Activated naive CD4-positive, alpha-beta T cell treated with anti-CD3 and anti-CD28 coated beads, Interleukin-2, amount 50 U/mL, for 24 hours (primary cell): ENCODE measurements at regions not wholly inside any gene's neighbourhood (a gene's known extent, or its start where the extent isn't known, plus 50 kb on each side); places are given as distances from the start of the nearest gene placed in this dataset.

ENCODE experiments used
- H3K27ac Mint-ChIP-seq: one replicate; pipeline ENCODE4 v1.8.0; 2021; ENCODE audit warnings: mild to moderate bottlenecking, mixed read lengths
- H3K27me3 Mint-ChIP-seq: one replicate; pipeline ENCODE4 v1.8.0; 2021; ENCODE audit warnings: mixed read lengths
- H3K36me3 Mint-ChIP-seq: one replicate; pipeline ENCODE4 v1.8.0; 2021; ENCODE audit warnings: mixed read lengths
- H3K4me1 Mint-ChIP-seq: one replicate; pipeline ENCODE4 v1.8.0; 2021; ENCODE audit warnings: mixed read lengths
- H3K4me3 Mint-ChIP-seq: one replicate; pipeline ENCODE4 v1.8.0; 2021; ENCODE audit warnings: mild to moderate bottlenecking, mixed read lengths
- H3K9me3 Mint-ChIP-seq: one replicate; pipeline ENCODE4 v1.8.0; 2021; ENCODE audit warnings: mixed read lengths

GRCh38 chr16:65796481-65796880 lies 570.0 kb upstream of the CDH5 start:
- H3K27me3 Mint-ChIP-seq = peaks cover 3% of the 10 kb centered on the region
- no peaks in the 10 kb centered on the region for H3K9me3 Mint-ChIP-seq
- no peak overlapping the region for H3K4me3 Mint-ChIP-seq
- H3K36me3 Mint-ChIP-seq = no peaks in the 10 kb centered on the region
- H3K4me1 Mint-ChIP-seq = no peaks in the 10 kb centered on the region
- no peak overlapping the region for H3K27ac Mint-ChIP-seq

GRCh38 chr16:65794973-65795372 lies 571.5 kb upstream of the CDH5 start:
- no peak overlapping the region for H3K27ac Mint-ChIP-seq
- peaks cover 3% of the 10 kb centered on the region for H3K27me3 Mint-ChIP-seq
- H3K4me1 Mint-ChIP-seq = no peaks in the 10 kb centered on the region
- no peaks in the 10 kb centered on the region for H3K36me3 Mint-ChIP-seq
- no peak overlapping the region for H3K4me3 Mint-ChIP-seq
- no peaks in the 10 kb centered on the region for H3K9me3 Mint-ChIP-seq

DNA sequence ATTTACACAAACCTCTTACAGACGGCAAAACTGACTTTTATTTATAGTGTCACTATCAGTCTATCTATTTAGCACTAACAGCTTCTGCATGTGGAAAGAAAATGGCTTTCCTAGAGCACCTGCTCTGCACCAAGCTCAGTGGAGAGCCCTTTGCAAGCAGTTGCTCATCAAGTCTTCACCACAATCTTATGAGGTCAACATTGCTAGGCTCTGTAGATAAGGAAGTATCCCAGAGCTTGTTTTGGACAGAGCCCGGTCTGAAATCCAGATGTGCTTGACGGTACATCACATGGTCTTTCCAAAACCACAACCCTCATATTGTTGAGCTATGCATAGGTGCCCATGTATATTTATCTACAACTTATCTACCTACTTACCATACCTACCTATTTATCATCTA lies 572.7 kb upstream of the CDH5 start:
- Mint-ChIP-seq H3K4me3 (no peak overlapping the region), H3K27me3 (peaks cover 3% of the 10 kb centered on the region), H3K4me1 (no peaks in the 10 kb centered on the region), H3K27ac (no peak overlapping the region), H3K36me3 (no peaks in the 10 kb centered on the region), H3K9me3 (no peaks in the 10 kb centered on the region)

GRCh38 chr16:65790768-65791167 lies 575.7 kb upstream of the CDH5 start:
- Mint-ChIP-seq H3K4me3 (no peak overlapping the region), H3K36me3 (no peaks in the 10 kb centered on the region), H3K9me3 (no peaks in the 10 kb centered on the region), H3K27me3 (no peaks in the 10 kb centered on the region), H3K27ac (no peak overlapping the region), H3K4me1 (no peaks in the 10 kb centered on the region)

DNA sequence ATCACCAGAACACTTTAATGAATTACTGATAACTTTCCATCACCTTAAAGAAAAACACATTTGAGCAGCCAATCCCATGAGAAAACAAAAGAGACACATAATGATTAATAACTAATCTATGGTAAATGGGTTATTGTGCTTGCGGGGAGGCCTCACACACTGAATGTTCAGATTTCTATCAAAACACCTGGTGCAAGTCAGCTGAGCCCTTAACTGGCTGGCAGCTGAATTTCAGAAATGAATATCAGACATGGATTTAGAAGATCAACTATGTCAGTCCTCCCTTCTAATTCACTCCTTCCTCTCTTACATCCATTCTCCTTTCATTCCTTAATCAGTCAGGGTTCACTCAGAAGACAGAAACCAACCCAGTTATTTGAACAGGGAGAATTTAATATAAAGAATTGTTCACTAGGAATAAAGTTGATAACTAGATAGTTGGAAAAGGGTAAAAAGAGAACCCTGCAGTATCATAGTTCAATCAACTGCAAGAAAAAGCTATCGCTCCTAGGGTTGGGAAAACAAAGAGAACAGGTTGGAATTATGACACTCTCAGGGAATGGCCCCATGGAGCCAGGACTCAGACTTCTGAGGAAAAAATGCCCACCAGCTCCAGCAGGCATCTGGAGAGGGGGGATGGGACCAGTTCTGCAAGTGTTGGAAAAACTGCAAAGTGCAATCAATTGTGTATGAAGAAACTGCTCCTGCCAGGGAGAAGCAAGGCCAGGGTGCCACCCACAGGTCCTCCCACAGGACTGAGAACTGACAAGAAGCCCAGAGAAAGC lies 577.1 kb upstream of the CDH5 start:
- Mint-ChIP-seq H3K36me3 (no peaks in the 10 kb centered on the region), H3K4me1 (no peaks in the 10 kb centered on the region), H3K27ac (no peak overlapping the region), H3K4me3 (no peak overlapping the region), H3K27me3 (no peaks in the 10 kb centered on the region), H3K9me3 (no peaks in the 10 kb centered on the region)

DNA sequence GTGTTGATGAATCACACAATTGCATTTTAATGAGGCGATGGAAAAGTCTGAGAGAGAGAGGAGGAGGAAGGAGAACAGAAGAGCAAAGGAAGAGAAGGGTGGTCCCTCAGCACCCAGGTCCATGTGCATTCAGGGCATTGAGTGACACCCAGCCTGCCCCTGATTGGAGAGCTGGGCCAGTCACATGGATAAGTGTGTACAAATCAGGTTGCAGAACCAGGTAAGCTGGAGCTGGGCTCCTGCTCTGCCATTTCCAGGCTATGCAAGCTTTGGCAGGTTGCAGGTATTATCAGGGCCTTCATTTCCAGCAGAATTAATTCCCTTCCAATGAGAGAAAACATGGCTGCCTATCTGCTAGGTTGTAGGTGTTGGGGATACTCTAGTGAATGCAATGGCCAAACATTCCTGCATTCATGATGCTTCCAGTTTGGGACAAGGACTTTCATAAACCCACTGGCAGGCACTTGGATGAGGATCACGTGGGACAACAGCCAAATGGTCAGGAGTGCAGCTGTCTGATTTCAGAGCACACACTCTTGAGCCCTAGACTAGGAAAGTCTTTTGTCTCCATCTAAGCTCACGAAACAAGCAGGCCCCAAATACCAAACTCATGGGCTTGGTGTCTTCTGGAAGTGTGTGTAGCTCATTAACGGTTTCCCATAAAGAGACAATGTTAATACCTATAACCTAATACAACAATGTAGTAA lies 577.9 kb upstream of the CDH5 start:
- no peak overlapping the region for H3K27ac Mint-ChIP-seq
- H3K9me3 Mint-ChIP-seq = no peaks in the 10 kb centered on the region
- H3K36me3 Mint-ChIP-seq = no peaks in the 10 kb centered on the region
- no peaks in the 10 kb centered on the region for H3K4me1 Mint-ChIP-seq
- H3K4me3 Mint-ChIP-seq = no peak overlapping the region
- no peaks in the 10 kb centered on the region for H3K27me3 Mint-ChIP-seq

- no peaks in the 10 kb centered on the region for H3K4me1 Mint-ChIP-seq
- H3K9me3 Mint-ChIP-seq = no peaks in the 10 kb centered on the region
- H3K27ac Mint-ChIP-seq = no peak overlapping the region
- H3K36me3 Mint-ChIP-seq = no peaks in the 10 kb centered on the region
- H3K27me3 Mint-ChIP-seq = no peaks in the 10 kb centered on the region
- H3K4me3 Mint-ChIP-seq = no peak overlapping the region
Observed at GRCh38 chr16:65787921-65788320, 578.6 kb upstream of the CDH5 start.

GRCh38 chr16:65786916-65787315 lies 579.6 kb upstream of the CDH5 start:
- no peaks in the 10 kb centered on the region for H3K36me3 Mint-ChIP-seq
- H3K4me1 Mint-ChIP-seq = no peaks in the 10 kb centered on the region
- H3K27me3 Mint-ChIP-seq = no peaks in the 10 kb centered on the region
- no peaks in the 10 kb centered on the region for H3K9me3 Mint-ChIP-seq
- H3K4me3 Mint-ChIP-seq = no peak overlapping the region
- no peak overlapping the region for H3K27ac Mint-ChIP-seq

DNA sequence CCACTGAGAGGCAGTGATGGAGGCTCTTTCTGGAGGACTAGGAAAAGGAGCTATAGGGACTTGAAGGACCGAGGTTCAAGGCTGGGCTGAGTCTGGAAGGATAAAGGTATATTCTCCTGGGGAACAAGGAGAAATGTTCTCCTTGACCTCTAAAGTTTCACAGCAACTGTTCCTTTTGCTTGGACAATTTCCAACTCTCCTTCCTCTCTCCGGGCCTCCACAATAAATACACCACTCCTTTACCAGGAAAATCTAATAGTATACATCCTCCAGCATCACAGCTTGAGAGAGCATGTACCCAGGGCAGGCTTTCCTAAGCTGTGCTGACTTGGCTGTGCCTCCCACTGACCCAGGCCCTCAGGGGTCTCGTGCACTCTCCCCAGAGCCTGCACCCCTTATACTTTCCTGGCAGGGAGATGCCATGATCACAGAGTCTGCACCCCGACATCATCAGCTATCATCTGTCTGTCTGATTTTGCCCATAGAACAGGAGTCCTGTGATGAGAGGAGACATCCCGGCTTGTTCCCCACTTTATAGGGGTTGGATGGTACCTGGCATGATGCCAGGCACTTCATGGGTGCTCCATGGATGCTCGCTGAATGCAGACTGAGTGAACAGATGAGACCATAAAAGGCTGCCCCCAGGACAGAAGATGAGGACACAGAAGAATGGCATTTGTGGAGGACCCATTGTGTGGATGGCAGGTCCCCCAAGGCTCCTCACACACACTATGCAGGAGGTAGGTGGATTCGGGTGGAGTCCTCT lies 582.6 kb upstream of the CDH5 start:
- Mint-ChIP-seq H3K36me3 (no peaks in the 10 kb centered on the region), H3K27me3 (no peaks in the 10 kb centered on the region), H3K9me3 (no peaks in the 10 kb centered on the region), H3K27ac (no peak overlapping the region), H3K4me3 (no peak overlapping the region), H3K4me1 (no peaks in the 10 kb centered on the region)

GRCh38 chr16:65782611-65783600 lies 583.6 kb upstream of the CDH5 start:
- H3K4me3 Mint-ChIP-seq = no peak overlapping the region
- H3K4me1 Mint-ChIP-seq = no peaks in the 10 kb centered on the region
- no peaks in the 10 kb centered on the region for H3K36me3 Mint-ChIP-seq
- H3K27me3 Mint-ChIP-seq = no peaks in the 10 kb centered on the region
- no peaks in the 10 kb centered on the region for H3K9me3 Mint-ChIP-seq
- H3K27ac Mint-ChIP-seq = no peak overlapping the region

DNA sequence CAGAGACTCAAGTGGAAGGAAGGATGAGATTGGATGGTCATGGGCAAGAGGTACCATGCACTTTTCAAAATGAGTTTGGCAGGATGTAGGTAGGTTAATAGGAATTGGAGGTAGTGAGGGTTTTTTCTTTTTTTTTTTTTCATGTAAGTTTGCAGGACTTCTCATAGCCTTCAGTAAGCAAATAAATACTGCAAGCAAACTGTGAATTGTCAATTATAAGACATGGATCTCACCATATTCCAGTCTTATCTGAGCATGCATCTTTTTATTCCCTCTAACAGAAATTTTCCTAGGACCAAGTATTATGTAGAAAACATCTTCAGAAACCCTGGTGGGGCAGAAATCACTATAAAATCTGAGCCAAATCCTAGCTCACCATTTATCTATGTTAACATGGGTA lies 584.6 kb upstream of the CDH5 start:
- no peak overlapping the region for H3K27ac Mint-ChIP-seq
- H3K4me3 Mint-ChIP-seq = no peak overlapping the region

DNA sequence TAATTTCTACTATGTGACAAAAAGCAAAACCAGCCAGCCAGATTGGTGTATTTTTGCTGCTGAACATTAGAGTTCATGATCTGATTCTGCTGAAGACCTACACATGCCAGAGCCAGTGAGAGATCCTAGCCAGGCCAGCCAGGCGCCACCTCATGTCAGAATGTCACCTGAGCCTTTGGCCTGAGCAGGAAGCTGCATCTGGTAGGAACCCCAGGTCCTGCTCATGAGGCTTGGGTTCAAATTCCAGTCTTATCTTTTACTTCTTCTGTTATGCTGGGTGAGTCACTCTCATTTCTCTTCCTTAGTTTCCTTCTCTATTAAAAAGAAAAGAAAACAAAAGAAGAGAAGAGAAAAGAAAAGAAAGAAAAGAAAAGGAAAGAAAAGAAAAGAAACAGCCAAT lies 585.1 kb upstream of the CDH5 start:
- Mint-ChIP-seq H3K9me3 (no peaks in the 10 kb centered on the region), H3K27ac (no peak overlapping the region), H3K27me3 (no peaks in the 10 kb centered on the region), H3K4me1 (no peaks in the 10 kb centered on the region), H3K4me3 (no peak overlapping the region), H3K36me3 (no peaks in the 10 kb centered on the region)

More for the DNA sequence above, 584.6 kb upstream of the CDH5 start:
- Mint-ChIP-seq H3K27me3 (no peaks in the 10 kb centered on the region), H3K9me3 (no peaks in the 10 kb centered on the region), H3K36me3 (no peaks in the 10 kb centered on the region), H3K4me1 (no peaks in the 10 kb centered on the region)

GRCh38 chr16:65779201-65779600 lies 587.3 kb upstream of the CDH5 start:
- H3K4me1 Mint-ChIP-seq = no peaks in the 10 kb centered on the region
- no peaks in the 10 kb centered on the region for H3K36me3 Mint-ChIP-seq
- H3K27me3 Mint-ChIP-seq = peaks cover 2% of the 10 kb centered on the region
- H3K4me3 Mint-ChIP-seq = no peak overlapping the region
- no peak overlapping the region for H3K27ac Mint-ChIP-seq
- no peaks in the 10 kb centered on the region for H3K9me3 Mint-ChIP-seq

DNA sequence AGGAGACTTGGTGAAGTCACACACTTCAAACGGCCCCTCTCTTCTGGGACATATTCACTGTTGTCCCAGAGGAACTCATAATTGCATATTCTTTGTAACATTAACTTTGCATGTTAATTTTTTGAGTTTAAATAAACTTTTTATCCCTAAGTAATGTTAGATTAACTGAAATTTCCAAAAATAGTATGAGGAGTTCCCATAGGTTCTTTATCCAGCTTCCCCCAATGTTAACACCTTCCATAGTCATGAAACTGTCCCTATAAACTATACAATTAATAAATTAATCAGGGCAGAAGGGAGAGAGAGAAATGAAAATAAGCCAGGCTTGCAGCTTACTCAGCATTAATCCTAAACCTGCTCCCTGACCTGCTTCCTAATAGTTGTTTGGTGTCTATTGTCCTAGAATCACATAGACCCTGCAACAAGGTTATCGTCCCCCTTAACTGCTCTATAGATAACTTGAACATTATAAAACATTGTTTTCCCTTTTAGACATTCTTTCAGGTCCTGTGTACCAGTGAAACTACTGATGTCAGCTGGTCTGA lies 589.8 kb upstream of the CDH5 start:
- Mint-ChIP-seq H3K27me3 (peaks cover 2% of the 10 kb centered on the region), H3K4me1 (no peaks in the 10 kb centered on the region), H3K36me3 (no peaks in the 10 kb centered on the region), H3K4me3 (no peak overlapping the region), H3K27ac (no peak overlapping the region), H3K9me3 (no peaks in the 10 kb centered on the region)

DNA sequence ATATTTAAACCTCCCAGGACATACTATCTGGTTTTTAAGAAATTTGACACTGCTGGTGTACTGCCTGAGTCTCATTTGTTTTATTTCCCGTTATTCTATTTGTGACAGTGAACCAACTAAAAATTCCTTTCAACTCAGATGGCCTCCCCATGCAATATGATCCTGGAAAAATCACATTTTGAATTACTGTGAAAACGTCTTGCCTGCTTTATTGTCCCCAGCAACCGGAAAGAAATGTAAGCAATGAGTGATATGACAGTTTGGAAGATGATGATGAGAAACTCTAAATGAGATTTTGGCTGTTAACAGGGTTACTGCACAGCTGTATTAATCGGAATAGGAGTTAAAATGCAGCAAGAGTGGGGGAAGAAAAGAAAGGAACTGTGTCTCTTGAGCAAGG lies 590.7 kb upstream of the CDH5 start:
- no peak overlapping the region for H3K27ac Mint-ChIP-seq
- H3K27me3 Mint-ChIP-seq = peaks cover 2% of the 10 kb centered on the region
- no peak overlapping the region for H3K4me3 Mint-ChIP-seq
- no peaks in the 10 kb centered on the region for H3K36me3 Mint-ChIP-seq
- no peaks in the 10 kb centered on the region for H3K4me1 Mint-ChIP-seq
- peaks cover under 1% of the 10 kb centered on the region for H3K9me3 Mint-ChIP-seq
